HG03354 (cell line): ENCODE measurements at regions not wholly inside any gene's neighbourhood (a gene's known extent, or its start where the extent isn't known, plus 50 kb on each side); places are given as distances from the start of the nearest gene placed in this dataset.
"Not testable (repeated sequence)": the region's sequence is repeated elsewhere in the genome, so short reads cannot be mapped to it uniquely, and the experiment has no call there.

Experiments used
- ATAC-seq: cut with Tn5 transposase; IDR thresholded peaks from one replicate; pipeline ENCODE4 v1.9.1; 2021; ENCODE audit warnings: mild to moderate bottlenecking; ENCODE audit not compliant: unreplicated experiment, poor library complexity, severe bottlenecking

- ATAC-seq, result no peak
Observed at GRCh38 chr10:109556399-109556798, 366.9 kb downstream of the XPNPEP1 start.

GRCh38 chr10:109542050-109542603 is 381.2 kb downstream of the XPNPEP1 start:
- not testable (repeated sequence) for ATAC-seq

GRCh38 chr10:109534193-109534592 is 389.1 kb downstream of the XPNPEP1 start:
- no peak for ATAC-seq

GRCh38 chr10:109529258-109529657 is 394.1 kb downstream of the XPNPEP1 start:
- ATAC-seq, result no peak

- no peak for ATAC-seq
Observed at GRCh38 chr10:109517748-109518147, 405.6 kb downstream of the XPNPEP1 start.

- ATAC-seq, result no peak
Observed at GRCh38 chr10:109504401-109504800, 418.9 kb downstream of the XPNPEP1 start.

- no peak for ATAC-seq
Observed at GRCh38 chr10:109487691-109488090, 435.6 kb downstream of the XPNPEP1 start.

GRCh38 chr10:109480836-109481235 is 442.5 kb downstream of the XPNPEP1 start:
- ATAC-seq, result no peak

- no peak for ATAC-seq
Observed at GRCh38 chr10:109475711-109476421, 447.4 kb downstream of the XPNPEP1 start.

- ATAC-seq, result no peak
Observed at GRCh38 chr10:109474812-109475211, 448.5 kb downstream of the XPNPEP1 start.

GRCh38 chr10:109474261-109474660 is 449.1 kb downstream of the XPNPEP1 start:
- ATAC-seq, result no peak

GRCh38 chr10:109467551-109467950 is 455.8 kb downstream of the XPNPEP1 start:
- ATAC-seq, result no peak

GRCh38 chr10:109464949-109465348 is 458.4 kb downstream of the XPNPEP1 start:
- no peak for ATAC-seq

GRCh38 chr10:109457302-109457638 is 466.0 kb downstream of the XPNPEP1 start:
- ATAC-seq, result no peak

- no peak for ATAC-seq
Observed at GRCh38 chr10:109456566-109457301, 466.6 kb downstream of the XPNPEP1 start.

GRCh38 chr10:109454691-109455090 is 468.6 kb downstream of the XPNPEP1 start:
- ATAC-seq, result no peak

GRCh38 chr10:109451879-109452278 is 471.4 kb downstream of the XPNPEP1 start:
- no peak for ATAC-seq

- no peak for ATAC-seq
Observed at GRCh38 chr10:109450702-109451101, 472.6 kb downstream of the XPNPEP1 start.

GRCh38 chr10:109433434-109433833 is 489.9 kb downstream of the XPNPEP1 start:
- no peak for ATAC-seq

- no peak for ATAC-seq
Observed at GRCh38 chr10:109432281-109432680, 491.0 kb downstream of the XPNPEP1 start.

GRCh38 chr10:109430799-109431198 is 492.5 kb downstream of the XPNPEP1 start:
- no peak for ATAC-seq
